ENCODE measurements at regions not wholly inside any gene's neighbourhood (a gene's known extent, or its start where the extent isn't known, plus 50 kb on each side); places are given as distances from the start of the nearest gene placed in this dataset.
"Not testable (repeated sequence)": the region's sequence is repeated elsewhere in the genome, so short reads cannot be mapped to it uniquely, and the experiment has no call there.

DNA sequence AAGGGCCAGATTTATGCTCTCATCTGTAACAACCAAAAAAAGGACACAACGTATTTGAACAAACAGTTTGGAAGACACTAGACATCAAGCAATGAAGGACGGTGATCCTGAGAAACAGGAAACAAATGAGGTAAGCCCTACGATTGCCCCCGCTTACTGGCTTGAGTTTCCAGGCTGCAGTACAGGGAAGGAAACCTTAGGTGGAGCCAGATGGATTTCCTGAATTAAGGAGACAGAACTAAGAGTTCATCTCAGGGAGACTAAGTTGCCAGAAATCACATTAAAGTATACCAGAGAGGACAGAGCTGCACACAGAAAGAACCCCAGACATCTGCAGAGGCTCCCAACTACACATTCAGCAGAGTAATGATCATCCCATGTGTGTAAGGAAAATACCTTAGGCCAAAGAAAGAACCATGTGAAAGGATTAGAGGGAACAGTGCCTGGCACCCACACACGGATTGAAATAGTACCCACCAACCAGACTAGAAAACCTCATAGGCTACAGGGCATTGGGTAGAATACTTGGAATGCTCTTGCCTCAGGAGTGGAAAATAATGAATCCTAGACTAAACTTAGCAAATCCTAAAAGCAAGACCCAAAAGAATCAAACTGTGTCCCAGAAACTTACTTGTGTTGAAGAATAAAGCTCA lies 99.3 kb upstream of the NIPBL start:
- ChIA-PET CTCF (no interaction called here), POLR2A (no interaction called here)

GRCh38 chr5:36778336-36778735 lies 98.2 kb upstream of the NIPBL start:
- CTCF ChIA-PET, result no interaction called here
- POLR2A ChIA-PET, result interaction anchor here (0.7 kb wide), 1 partner anchor 1538 kb away, joined by 3 read pairs; no protein-coding TSS in a partner anchor

DNA sequence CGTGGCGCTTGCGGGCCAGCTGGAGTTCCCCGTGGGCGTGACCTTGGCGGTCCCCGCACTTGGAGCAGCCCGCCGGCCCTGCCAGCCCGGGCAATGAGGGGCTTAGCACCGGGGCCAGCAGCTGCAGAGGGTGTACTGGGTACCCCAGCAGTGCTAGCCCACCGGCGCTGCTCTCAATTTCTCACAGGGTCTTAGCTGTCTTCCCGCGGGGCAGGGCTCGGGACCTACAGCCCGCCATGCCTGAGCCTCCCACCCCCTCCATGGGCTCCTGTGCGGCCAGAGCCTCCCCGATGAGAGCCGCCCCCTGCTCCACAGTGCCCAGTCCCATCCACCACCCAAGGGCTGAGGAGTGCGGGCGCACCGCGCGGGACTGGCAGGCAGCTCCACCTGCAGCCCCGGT lies 94.0 kb upstream of the NIPBL start:
- POLR2A ChIA-PET, result interaction anchor here (0.7 kb wide), 1 partner anchor 214 kb away, joined by 3 read pairs; no protein-coding TSS in a partner anchor
- CTCF ChIA-PET, result not testable (repeated sequence)

- POLR2A ChIA-PET, result no interaction called here
These were observed 90.0 kb upstream of the NIPBL start for GRCh38 chr5:36786448-36787012.

DNA sequence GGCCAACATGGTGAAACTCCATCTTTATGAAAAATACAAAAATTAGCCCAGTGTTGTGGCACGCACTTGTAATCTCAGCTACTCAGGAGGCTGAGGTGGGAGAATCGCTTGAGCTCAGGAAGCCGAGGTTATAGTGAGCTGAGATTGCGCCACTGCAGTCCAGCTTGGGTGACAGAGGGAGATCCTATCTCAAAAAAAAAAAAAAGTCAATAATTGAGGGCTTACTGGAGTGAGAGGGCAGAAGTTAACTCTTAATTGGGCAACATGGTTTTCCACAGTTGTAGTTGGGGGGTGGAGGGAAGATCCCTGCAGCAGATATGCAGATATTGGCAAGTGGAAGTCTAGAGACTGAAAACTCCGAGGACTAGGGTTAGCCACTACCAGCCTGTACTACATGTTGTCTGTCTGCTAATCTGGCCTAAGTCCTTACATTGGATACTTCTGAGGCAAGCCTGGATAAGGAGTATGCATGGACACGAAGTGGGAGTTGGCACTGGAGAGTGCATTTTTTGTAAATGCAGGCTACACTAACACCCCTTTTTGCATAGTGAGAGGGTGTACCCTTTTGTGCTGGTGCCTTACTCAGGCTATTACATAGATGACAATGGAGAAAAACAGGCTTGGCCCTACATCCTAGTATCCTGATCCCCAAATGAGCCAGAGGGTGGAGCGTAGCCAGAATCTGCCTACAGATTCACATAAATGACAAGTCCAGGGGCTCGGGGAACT lies 89.0 kb upstream of the NIPBL start:
- CTCF ChIA-PET, result no interaction called here
- POLR2A ChIA-PET, result no interaction called here

More at GRCh38 chr5:36786448-36787012, 90.0 kb upstream of the NIPBL start:
- CTCF ChIA-PET, result no interaction called here

DNA sequence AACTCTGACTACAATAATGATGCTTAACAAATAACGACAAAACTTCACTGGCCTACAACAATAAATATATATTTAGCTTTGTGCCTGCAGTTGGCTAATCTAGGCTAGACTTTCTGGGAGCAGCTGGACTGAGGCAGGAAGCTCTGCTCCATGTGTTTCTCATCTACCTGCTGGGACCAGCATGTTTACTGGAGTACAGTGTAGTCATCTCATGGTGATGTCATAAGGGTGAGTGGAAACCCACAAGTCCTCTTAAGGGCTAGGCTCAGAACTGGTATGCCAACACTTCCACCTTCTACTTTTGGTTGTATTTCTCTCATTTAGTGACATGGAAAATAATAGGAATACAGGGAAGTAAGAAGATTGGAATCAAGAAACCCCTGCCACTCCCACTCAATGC lies 85.7 kb upstream of the NIPBL start:
- POLR2A ChIA-PET, result no interaction called here
- CTCF ChIA-PET, result no interaction called here

DNA sequence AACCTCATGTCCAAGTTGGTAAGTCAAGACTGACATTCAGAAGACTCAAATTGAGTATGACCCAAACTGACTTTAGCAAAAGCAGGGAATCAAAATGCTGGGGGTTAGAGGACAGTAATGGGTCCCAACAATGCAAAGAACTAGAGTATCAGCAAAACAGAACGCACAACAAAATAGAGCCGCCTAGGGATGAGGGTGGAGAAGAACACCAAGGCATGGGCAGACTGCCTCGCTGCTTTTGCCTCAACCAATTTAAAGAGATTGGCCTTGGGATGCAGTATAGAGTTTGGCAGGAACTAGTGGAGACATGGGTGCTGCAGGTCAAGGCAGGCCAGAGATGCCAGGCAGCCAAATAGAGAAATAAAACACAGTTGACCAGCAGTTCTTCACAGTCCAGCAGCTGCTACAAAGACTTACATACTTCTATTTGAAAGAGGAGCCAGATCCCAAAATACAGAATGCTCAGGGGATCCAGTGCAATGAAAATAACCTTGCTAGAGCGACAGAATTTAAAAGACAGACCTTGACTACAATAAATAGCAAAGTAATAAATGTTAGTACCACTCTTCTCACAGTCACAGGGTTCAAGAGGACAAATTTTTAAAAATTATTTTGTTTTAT lies 83.9 kb upstream of the NIPBL start:
- POLR2A ChIA-PET, result no interaction called here
- CTCF ChIA-PET, result no interaction called here

GRCh38 chr5:36795366-36795765 lies 81.2 kb upstream of the NIPBL start:
- ChIA-PET POLR2A (no interaction called here), CTCF (no interaction called here)

- CTCF ChIA-PET, result no interaction called here
These were observed 80.4 kb upstream of the NIPBL start for GRCh38 chr5:36796155-36796554.

GRCh38 chr5:36801523-36801922 lies 75.0 kb upstream of the NIPBL start:
- ChIA-PET POLR2A (no interaction called here), CTCF (no interaction called here)

More at GRCh38 chr5:36796155-36796554, 80.4 kb upstream of the NIPBL start:
- POLR2A ChIA-PET, result no interaction called here

GRCh38 chr5:36802187-36802586 lies 74.4 kb upstream of the NIPBL start:
- ChIA-PET POLR2A (no interaction called here), CTCF (no interaction called here)

DNA sequence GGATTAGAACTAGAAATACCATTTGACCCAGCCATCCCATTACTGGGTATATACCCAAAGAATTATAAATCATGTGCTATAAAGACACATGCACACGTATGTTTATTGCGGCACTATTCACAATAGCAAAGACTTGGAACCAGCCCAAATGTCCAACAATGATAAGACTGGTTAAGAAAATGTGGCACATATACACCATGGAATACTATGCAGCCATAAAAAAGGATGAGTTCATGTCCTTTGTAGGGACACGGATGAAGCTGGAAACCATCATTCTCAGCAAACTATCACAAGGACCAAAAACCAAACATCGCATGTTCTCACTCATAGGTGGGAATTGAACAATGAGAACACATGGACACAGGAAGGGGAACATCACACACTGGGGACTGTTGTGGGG lies 63.3 kb upstream of the NIPBL start:
- CTCF ChIA-PET, POLR2A ChIA-PET: not testable (repeated sequence)

DNA sequence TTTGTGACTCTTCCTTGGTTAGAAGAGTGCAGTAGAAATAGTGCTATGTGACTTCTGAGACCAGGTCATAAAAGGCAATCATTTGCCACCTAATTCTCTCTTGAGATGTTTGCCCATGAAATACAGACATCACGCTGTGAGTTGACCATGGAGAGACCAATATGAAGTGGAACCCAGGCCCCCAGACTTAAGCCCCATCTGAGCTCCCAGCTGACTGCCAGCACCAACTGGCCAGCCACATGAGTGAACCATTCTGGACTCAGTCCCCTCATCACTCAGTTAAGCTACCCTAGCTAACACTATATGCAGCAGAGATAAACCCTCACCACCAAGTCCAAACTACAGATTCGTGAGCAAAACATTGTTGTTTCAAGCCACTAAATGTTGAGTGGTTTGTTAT lies 60.7 kb upstream of the NIPBL start:
- ChIA-PET CTCF (no interaction called here), POLR2A (no interaction called here)

DNA sequence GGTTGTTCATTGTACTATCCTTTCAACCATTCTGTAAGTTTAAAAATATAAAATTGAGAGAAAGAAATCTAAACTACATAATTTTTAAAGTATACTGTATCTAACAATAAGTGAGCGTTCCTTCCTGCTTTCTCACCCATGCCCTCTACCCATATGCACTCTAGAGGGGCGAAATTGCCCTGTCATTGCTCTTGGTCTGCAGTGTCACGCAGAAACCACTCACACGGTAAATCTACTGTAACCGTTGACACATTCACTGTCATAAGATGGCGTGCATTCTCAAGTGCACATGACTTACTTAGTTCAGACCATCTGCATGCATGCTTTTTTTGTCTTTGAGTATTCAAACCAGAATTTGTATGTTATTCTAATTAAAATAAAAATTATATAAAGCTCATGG lies 55.7 kb upstream of the NIPBL start:
- ChIA-PET CTCF (no interaction called here), POLR2A (no interaction called here)

DNA sequence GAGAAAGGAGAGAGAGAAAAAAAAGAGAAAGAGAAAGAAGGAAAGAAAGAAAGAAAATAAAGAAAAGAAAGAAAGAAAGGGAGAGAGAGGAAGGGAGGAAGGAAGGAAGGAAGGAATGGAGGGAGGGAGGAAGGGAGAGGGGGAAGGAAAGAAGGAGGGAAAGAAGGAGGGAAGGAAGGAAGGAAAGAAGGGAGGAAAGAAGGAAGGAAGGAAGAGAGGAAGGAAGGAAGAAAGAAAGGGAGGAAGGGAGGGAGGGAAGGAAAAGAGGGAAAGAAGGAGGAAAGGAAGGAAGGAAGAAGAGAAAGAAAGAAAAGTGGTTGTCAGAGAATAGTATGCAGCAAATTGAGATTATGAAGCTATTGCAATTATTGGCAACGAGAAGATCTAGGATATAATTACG lies 49.9 kb upstream of the NIPBL start:
- POLR2A ChIA-PET, result no interaction called here
- CTCF ChIA-PET, result no interaction called here

Measured in activated CD8-positive, alpha-beta memory T cell treated with anti-CD3 and anti-CD28 coated beads for 36 hours (primary cell).